Activated T-cell treated with anti-CD3 and anti-CD28 coated beads for 48 hours (primary cell): ENCODE measurements at regions not wholly inside any gene's neighbourhood (a gene's known extent, or its start where the extent isn't known, plus 50 kb on each side); places are given as distances from the start of the nearest gene placed in this dataset.

Source experiments
- DNase-seq: peaks from one replicate; pipeline ENCODE4 v3.0.0-alpha.2; 2020; ENCODE audit warnings: low read depth

GRCh38 chr10:44856696-44857095 lies 54.4 kb upstream of the TMEM72 start:
- no peak for DNase-seq

- DNase-seq = peak; percentile 52
These were observed 53.6 kb upstream of the TMEM72 start for GRCh38 chr10:44857363-44858016.

- no peak for DNase-seq
These were observed 53.1 kb upstream of the TMEM72 start for GRCh38 chr10:44858017-44858371.

GRCh38 chr10:44858988-44859387 lies 52.1 kb upstream of the TMEM72 start:
- DNase-seq = no peak

GRCh38 chr10:44859546-44860285 lies 51.4 kb upstream of the TMEM72 start:
- DNase-seq = no peak

GRCh38 chr10:44860811-44861736 lies 50.1 kb upstream of the TMEM72 start:
- no peak for DNase-seq
